HEK293T (cell line): ENCODE measurements at regions not wholly inside any gene's neighbourhood (a gene's known extent, or its start where the extent isn't known, plus 50 kb on each side); places are given as distances from the start of the nearest gene placed in this dataset.

Source experiments
- BHLHE40 ChIP-seq: fragments of 450-650 bp; IDR thresholded peaks from 2 replicates; pipeline ENCODE4 v1.6.1; 2016; ENCODE audit warnings: mild to moderate bottlenecking, moderate library complexity, borderline replicate concordance
- ELF4 ChIP-seq: fragments of 450-650 bp; IDR thresholded peaks from 2 replicates; pipeline ENCODE4 v1.6.1; 2017; ENCODE audit warnings: antibody characterized with exemption
- FOXK2 ChIP-seq: fragments of 450-650 bp; IDR thresholded peaks from 2 replicates; pipeline ENCODE4 v1.6.1; 2016; ENCODE audit warnings: mild to moderate bottlenecking
- FOXM1 ChIP-seq: fragments of 450-650 bp; IDR thresholded peaks from 2 replicates; pipeline ENCODE4 v1.6.1; 2017; ENCODE audit warnings: mild to moderate bottlenecking, borderline replicate concordance
- NFRKB ChIP-seq: fragments of 450-650 bp; IDR thresholded peaks from 2 replicates; pipeline ENCODE4 v1.6.1; 2016; ENCODE audit warnings: mild to moderate bottlenecking, moderate library complexity
- SUZ12 ChIP-seq: fragments of 450-650 bp; IDR thresholded peaks from 2 replicates; pipeline ENCODE4 v1.6.1; 2016; ENCODE audit warnings: mild to moderate bottlenecking
- TARDBP ChIP-seq: fragments of 450-650 bp; IDR thresholded peaks from 2 replicates; pipeline ENCODE4 v1.6.1; 2016
- ZNF384 ChIP-seq: fragments of 450-650 bp; IDR thresholded peaks from 2 replicates; pipeline ENCODE4 v1.6.1; 2016

GRCh38 chr15:62782896-62783295, 259.7 kb upstream of the TPM1 start:
- TF ChIP-seq SUZ12: no peak
- TF ChIP-seq ZNF384: no peak
- no peak for TF ChIP-seq TARDBP
- TF ChIP-seq FOXM1: no peak
- no peak for TF ChIP-seq ELF4
- TF ChIP-seq FOXK2: no peak
- no peak for TF ChIP-seq BHLHE40
- no peak for TF ChIP-seq NFRKB
